A204.1 (cell line): ENCODE measurements at regions not wholly inside any gene's neighbourhood (a gene's known extent, or its start where the extent isn't known, plus 50 kb on each side); places are given as distances from the start of the nearest gene placed in this dataset.

Experiments
- FAIRE-seq: peaks from 2 replicates; lab custom pipeline; 2012; peaks lifted over from hg19 to GRCh38; lab: Jason Lieb, UNC

- FAIRE-seq: no peak
Measured at GRCh38 chr6:113647143-113647889, 209.8 kb upstream of the MARCKS start.

GRCh38 chr6:113648698-113649097 lies 208.4 kb upstream of the MARCKS start:
- FAIRE-seq: no peak

- FAIRE-seq: no peak
Measured at GRCh38 chr6:113649276-113649675, 207.9 kb upstream of the MARCKS start.

- no peak for FAIRE-seq
Measured at GRCh38 chr6:113649880-113650609, 207.1 kb upstream of the MARCKS start.

- no peak for FAIRE-seq
Measured at GRCh38 chr6:113650610-113650979, 206.6 kb upstream of the MARCKS start.

- FAIRE-seq: no peak
Measured at GRCh38 chr6:113651120-113651519, 206.0 kb upstream of the MARCKS start.

GRCh38 chr6:113651920-113652319 lies 205.2 kb upstream of the MARCKS start:
- FAIRE-seq: no peak

GRCh38 chr6:113653275-113653674 lies 203.9 kb upstream of the MARCKS start:
- no peak for FAIRE-seq

GRCh38 chr6:113654396-113654795 lies 202.7 kb upstream of the MARCKS start:
- no peak for FAIRE-seq

- no peak for FAIRE-seq
Measured at GRCh38 chr6:113655761-113656160, 201.4 kb upstream of the MARCKS start.

- FAIRE-seq: no peak
Measured at GRCh38 chr6:113659762-113660404, 197.3 kb upstream of the MARCKS start.

- no peak for FAIRE-seq
Measured at GRCh38 chr6:113660819-113661218, 196.3 kb upstream of the MARCKS start.

- FAIRE-seq: no peak
Measured at GRCh38 chr6:113662093-113662665, 195.0 kb upstream of the MARCKS start.

GRCh38 chr6:113662688-113663333 lies 194.3 kb upstream of the MARCKS start:
- no peak for FAIRE-seq

GRCh38 chr6:113664909-113665308 lies 192.2 kb upstream of the MARCKS start:
- FAIRE-seq: no peak

GRCh38 chr6:113668641-113669408 lies 188.3 kb upstream of the MARCKS start:
- FAIRE-seq: no peak

- no peak for FAIRE-seq
Measured at GRCh38 chr6:113669606-113670005, 187.5 kb upstream of the MARCKS start.

- FAIRE-seq: no peak
Measured at GRCh38 chr6:113671421-113671820, 185.7 kb upstream of the MARCKS start.

- FAIRE-seq: no peak
Measured at GRCh38 chr6:113672491-113673149, 184.5 kb upstream of the MARCKS start.

GRCh38 chr6:113674075-113674474 lies 183.1 kb upstream of the MARCKS start:
- FAIRE-seq: no peak

GRCh38 chr6:113676057-113676456 lies 181.1 kb upstream of the MARCKS start:
- no peak for FAIRE-seq
